ENCODE measurements at regions not wholly inside any gene's neighbourhood (a gene's known extent, or its start where the extent isn't known, plus 50 kb on each side); places are given as distances from the start of the nearest gene placed in this dataset.

DNA sequence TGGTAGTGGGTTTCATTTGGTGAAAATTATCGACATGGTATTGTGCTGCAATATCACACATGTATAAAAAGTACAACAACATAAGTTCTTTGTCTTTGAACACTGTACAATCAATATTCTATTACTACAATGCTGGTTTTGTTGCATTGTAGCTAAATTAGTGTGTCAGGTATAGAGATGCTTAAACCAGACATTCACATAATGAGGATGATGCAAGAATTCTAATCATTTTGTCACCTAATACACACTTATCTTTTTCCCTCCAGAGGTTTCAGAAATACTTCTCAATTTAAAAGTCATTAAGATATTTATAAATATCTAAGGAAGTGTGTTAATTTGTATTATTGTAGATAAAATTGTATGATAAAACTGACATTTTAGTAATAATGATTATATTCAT lies 174.8 kb upstream of the MAN1A1 start (continued):
- TF ChIP-seq, protein P1, sequence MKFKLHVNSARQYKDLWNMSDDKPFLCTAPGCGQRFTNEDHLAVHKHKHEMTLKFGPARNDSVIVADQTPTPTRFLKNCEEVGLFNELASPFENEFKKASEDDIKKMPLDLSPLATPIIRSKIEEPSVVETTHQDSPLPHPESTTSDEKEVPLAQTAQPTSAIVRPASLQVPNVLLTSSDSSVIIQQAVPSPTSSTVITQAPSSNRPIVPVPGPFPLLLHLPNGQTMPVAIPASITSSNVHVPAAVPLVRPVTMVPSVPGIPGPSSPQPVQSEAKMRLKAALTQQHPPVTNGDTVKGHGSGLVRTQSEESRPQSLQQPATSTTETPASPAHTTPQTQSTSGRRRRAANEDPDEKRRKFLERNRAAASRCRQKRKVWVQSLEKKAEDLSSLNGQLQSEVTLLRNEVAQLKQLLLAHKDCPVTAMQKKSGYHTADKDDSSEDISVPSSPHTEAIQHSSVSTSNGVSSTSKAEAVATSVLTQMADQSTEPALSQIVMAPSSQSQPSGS (IDR thresholded peaks at IDR 0.05; ENCODE audit: low read length): no peak
